CD4-positive, alpha-beta T cell treated with Interleukin-12 subunit alpha and Interleukin-12 subunit beta, for 1 hour (primary cell): ENCODE measurements at regions not wholly inside any gene's neighbourhood (a gene's known extent, or its start where the extent isn't known, plus 50 kb on each side); places are given as distances from the start of the nearest gene placed in this dataset.
"Not testable (repeated sequence)": the region's sequence is repeated elsewhere in the genome, so short reads cannot be mapped to it uniquely, and the experiment has no call there.

Experiments used
- DNase-seq: peaks from one replicate; pipeline ENCODE4 v3.0.0-alpha.2; 2020

- DNase-seq: no peak
These were observed 258.2 kb upstream of the HSF2 start for GRCh38 chr6:122141246-122141645.

GRCh38 chr6:122143813-122144601, 255.4 kb upstream of the HSF2 start:
- no peak for DNase-seq

GRCh38 chr6:122145246-122145645, 254.2 kb upstream of the HSF2 start:
- no peak for DNase-seq

- DNase-seq: no peak
These were observed 253.7 kb upstream of the HSF2 start for GRCh38 chr6:122145741-122146240.

- no peak for DNase-seq
These were observed 252.2 kb upstream of the HSF2 start for GRCh38 chr6:122147291-122147690.

- DNase-seq: no peak
These were observed 248.4 kb upstream of the HSF2 start for GRCh38 chr6:122151066-122151465.

GRCh38 chr6:122151763-122152162, 247.7 kb upstream of the HSF2 start:
- DNase-seq: no peak

- no peak for DNase-seq
These were observed 245.9 kb upstream of the HSF2 start for GRCh38 chr6:122153557-122153956.

- DNase-seq: no peak
These were observed 245.3 kb upstream of the HSF2 start for GRCh38 chr6:122154155-122154554.

- no peak for DNase-seq
These were observed 244.4 kb upstream of the HSF2 start for GRCh38 chr6:122154912-122155575.

GRCh38 chr6:122161136-122161535, 238.3 kb upstream of the HSF2 start:
- DNase-seq: no peak

GRCh38 chr6:122165014-122165413, 234.4 kb upstream of the HSF2 start:
- DNase-seq: no peak

GRCh38 chr6:122170274-122170673, 229.2 kb upstream of the HSF2 start:
- no peak for DNase-seq

GRCh38 chr6:122178988-122179387, 220.5 kb upstream of the HSF2 start:
- DNase-seq: no peak

- DNase-seq: no peak
These were observed 219.3 kb upstream of the HSF2 start for GRCh38 chr6:122180132-122180531.

- DNase-seq: no peak
These were observed 217.4 kb upstream of the HSF2 start for GRCh38 chr6:122182061-122182460.

- no peak for DNase-seq
These were observed 215.0 kb upstream of the HSF2 start for GRCh38 chr6:122184401-122184827.

- DNase-seq: not testable (repeated sequence)
These were observed 214.0 kb upstream of the HSF2 start for GRCh38 chr6:122185458-122185857.

- DNase-seq: no peak
These were observed 212.3 kb upstream of the HSF2 start for GRCh38 chr6:122187186-122187585.

- DNase-seq: no peak
These were observed 200.5 kb upstream of the HSF2 start for GRCh38 chr6:122198922-122199321.

GRCh38 chr6:122200440-122200839, 199.0 kb upstream of the HSF2 start:
- DNase-seq: no peak

- no peak for DNase-seq
These were observed 196.8 kb upstream of the HSF2 start for GRCh38 chr6:122202576-122203137.

GRCh38 chr6:122207061-122207460, 192.4 kb upstream of the HSF2 start:
- no peak for DNase-seq

GRCh38 chr6:122207794-122208193, 191.7 kb upstream of the HSF2 start:
- no peak for DNase-seq
